NCI-H1417 (cell line): ENCODE measurements at regions not wholly inside any gene's neighbourhood (a gene's known extent, or its start where the extent isn't known, plus 50 kb on each side); places are given as distances from the start of the nearest gene placed in this dataset.
A peak's percentile ranks its signal among the peaks of the same experiment; 100 is the strongest.
"Not testable (repeated sequence)": the region's sequence is repeated elsewhere in the genome, so short reads cannot be mapped to it uniquely, and the experiment has no call there.

Experiments used
- DNase-seq, 3 experiments: peaks; one replicate each; lab custom pipeline; 2025; lab: John Stamatoyannopoulos, UW

DNA sequence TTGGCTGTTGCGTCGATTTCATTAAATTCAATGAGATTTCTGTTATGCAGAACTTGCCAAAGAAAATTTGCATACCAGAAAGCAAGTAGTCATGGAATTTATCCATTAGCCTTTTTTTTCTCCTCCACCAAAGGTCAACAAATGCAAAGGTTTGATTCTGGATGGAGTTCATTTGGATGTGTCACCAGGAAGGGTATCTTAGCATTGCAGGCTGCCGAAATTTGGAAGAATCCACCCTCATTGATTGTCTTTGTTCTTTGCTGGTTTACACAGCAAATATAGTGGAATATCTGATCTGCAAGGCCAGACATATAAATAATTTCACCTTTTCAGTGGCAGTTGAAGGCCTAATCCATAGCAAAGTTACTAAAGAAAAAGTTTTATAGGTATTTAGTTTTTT, 229.4 kb upstream of the SLC35B3 start:
- no peak for DNase-seq

DNA sequence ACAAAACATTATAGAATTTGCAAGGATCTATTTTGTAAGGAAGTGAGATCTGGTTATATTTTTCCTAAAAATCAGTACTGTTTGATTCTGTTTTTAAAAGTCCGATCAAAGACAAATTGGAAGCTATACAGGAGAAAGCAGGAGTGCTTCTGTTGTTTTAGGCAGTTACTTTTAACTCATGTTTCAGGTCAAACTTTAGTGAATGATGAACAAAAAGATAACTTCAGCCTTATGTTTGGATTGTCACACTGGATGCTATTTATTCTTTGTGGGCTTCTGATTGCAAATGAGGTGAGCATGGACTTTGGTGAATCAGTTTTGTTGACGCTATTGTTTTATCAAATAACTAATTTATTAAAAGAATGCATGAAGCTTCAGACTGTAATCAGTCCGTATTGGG, 228.7 kb upstream of the SLC35B3 start:
- no peak for DNase-seq

DNA sequence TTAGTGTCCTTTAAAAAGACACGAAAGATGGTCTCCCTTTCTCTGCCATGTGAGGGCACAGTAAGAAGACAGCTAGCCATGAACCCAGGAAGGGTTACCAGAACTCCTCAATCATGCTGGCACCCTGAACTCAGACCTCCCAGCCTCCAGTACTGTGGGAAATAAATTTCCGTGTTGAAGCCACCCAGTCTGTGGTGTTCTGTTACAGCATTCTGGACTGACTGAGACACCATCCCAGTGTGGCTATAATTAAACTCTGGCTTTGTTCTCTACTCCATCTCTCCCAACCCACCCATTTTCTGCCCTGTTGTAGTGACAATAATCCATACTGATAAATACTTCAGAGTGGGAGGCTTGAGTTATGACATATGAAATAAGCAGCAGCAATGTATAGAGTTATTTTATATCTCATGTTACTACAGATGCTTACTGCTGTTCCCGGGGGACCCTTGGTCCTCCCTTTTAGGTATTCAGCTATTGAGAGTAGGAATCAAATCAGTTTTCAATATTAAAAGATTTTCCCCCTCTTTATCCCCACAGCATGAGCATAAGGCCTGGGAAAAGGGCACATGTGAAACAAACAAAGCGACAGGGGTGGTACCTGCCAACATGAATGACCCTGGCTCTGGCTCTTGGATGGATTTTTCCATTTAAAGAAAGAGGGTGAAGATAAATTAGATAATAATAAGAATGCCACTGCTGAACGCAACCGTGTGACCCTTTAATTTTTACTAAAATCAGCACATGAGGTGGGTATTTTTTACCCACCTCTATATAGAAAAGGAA, 224.3 kb upstream of the SLC35B3 start:
- DNase-seq = no peak

DNA sequence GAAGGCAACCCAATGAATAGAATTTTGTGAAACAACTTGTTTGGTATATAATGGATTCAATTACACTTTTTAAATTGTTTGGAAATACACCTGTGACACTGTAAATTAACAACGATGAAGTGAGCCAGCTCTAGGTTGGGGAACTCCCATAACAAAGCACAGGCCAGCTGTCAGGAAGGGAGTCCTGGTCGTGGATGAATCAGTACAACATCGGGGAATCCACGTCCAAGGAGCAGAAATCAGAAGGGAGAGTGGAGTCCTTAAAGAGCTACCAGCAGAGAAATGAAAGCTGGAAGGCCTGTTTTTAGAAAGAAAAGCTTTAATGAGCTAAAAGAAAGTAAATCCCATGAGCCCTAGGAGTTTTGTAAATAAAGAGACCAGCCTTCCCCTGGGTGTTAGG, 223.1 kb upstream of the SLC35B3 start:
- peak in 2 of 3 experiments; percentile 39 to 47 for DNase-seq

DNA sequence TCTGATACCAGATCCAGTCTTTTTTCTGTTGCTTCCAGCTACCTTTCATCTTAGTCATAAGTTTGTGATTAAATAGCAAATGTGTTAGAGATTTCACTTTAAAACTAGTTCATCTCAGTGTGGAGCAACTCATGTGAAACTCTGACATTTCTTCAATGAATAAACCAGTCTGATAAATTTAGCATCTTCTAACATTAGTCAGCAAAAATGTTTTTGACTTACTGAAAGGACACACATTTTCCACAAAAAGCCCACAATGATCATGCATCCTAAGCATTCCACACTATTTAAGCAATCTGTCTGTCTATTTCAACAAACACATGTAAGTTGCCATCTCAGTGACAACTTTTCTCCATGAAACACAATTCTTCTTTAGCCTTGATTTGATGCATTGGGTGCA, 222.2 kb upstream of the SLC35B3 start:
- no peak for DNase-seq

DNA sequence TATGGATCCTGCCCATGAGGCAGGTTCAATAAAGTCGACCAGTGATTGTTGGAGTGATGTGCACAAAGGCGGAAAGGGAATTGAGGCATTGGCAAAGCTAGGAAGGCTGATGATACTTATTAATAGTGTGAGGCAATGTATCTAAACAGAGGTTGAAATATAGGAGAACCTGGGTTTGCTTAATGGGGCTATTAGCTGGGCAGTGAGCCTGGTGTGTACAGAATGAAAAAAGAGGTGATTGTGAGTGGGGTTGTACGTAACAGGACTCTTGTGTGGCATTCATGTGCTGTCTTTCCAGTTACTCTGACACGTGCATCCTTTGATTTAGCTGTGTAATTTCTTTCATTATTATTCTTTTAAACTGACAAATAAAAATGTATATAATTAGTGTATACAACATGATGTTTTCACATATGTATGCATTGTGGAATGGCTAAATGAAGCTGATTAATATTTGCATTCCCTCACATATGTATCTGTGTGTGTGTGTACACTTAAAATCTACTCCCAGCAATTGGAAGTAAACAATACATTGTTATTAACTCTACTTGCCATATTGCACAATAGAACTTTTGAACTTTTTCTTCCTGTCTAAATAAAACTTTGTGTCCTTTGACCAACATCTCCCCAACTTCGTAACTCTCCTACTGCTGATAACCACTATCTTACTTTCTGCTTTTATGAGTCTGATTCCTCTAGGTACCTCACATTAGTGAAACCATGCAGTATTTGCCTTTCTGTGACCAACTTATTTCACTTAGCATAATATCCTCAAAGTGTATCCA, 220.5 kb upstream of the SLC35B3 start:
- DNase-seq = no peak

DNA sequence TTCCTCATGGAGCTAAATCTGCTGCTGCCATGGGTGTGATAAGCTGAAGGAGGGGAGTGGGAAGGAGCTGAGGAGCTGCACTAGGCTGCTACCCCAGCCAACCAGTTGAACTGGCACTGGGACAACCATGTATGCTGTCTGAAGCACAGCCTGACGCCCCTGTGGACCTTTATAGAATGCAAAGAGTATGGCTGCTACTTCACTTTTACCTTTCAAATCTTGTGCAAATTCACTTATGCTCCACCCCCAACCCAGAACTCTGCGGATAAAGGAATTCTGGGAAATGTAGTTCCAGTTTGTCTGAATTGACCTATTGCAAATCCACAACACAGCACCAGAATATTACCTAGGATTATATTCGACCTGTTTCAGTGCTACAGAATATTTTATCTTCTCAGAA, 217.4 kb upstream of the SLC35B3 start:
- no peak for DNase-seq

DNA sequence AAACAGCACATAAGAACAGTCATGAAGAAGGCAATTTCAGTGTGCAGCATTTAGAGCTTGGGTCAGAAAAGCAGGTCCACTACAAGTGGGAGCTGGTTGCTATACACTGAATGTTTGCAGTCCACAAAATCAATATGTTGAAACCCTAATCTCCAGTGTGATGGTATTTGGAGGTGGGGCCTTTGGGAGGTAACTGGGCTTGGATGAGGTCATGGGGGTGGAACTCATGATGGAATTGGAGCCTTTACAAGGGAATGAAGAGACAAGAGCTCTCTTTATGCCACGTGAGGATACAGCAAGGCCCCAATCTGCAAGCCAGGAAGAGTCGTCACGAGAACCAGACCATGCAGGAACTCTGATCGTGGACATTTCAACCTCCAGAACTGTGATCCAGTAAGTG, 216.7 kb upstream of the SLC35B3 start:
- DNase-seq = no peak

DNA sequence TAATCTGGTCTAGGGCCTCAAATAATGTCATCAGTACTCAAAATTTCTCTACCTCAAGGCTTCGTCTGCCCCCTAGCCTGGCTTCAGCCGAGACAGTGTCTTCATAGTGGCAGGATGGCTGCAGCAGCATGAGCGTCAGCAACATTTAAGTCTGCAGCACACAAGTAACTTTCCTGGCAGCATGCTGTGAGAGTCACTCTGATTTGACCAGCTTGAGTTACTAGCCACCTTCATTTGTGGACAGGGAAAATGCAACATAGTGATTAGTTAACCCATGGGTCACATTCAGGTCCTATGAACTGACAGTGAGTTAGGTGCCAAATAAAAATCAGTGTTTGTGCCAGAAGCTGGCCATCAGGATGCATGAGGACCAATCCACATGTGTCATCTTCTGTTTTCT, 209.9 kb upstream of the SLC35B3 start:
- no peak for DNase-seq

DNA sequence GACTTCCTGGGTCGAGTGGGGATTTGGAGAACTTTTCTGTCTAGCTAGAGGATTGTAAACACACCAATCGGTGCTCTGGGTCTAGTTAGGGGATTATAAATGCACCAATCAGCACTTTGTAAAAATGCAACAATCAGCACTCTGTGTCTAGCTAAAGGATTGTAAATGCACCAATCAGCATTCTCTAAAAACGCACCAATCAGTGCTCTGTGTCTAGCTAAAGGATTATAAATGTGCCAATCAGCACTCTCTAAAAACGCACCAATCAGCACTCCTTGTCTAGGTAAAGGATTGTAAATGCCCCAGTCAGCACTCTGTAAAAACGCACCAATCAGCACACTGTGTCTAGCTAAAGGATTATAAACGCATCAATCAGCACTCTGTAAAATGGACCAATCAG, 209.0 kb upstream of the SLC35B3 start:
- DNase-seq = no peak

DNA sequence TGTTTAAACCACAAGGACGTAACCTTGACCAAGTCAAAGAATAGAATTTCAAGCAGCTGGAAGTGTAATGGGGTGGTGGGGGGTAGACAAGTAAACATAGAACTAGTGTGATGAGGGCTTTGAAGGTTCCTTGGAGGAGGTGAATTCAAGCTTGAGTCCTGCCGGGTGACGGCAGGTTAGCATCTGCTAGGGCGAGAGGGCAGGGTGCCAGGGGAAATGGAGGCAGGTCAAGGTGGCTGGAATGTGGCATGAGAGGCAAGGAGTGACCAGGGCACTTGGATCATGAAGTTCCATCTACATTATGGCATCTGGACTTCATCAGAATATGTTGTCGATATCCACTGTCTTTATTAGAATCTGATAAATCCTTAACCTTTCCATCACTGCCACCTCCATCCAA, 207.5 kb upstream of the SLC35B3 start:
- DNase-seq = no peak

DNA sequence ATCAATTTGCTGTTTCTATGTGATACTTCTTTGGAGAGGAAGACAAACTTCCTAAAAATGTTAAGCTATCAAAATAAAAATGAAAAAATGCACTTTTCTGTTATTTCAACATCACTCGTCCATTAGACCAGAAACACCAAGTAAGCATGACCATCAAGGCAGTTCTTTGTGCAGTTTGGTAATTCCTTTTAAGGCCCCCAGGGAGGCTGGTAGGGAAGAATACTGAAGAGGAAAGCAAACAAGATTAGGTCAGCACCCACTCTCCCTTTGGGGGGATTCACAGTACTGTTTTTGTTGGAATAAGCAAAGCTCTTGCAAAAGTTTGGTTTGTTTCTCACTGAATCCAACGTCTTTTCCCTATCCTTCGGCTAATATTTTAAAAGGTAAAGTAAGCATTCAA, 206.8 kb upstream of the SLC35B3 start:
- DNase-seq = no peak

DNA sequence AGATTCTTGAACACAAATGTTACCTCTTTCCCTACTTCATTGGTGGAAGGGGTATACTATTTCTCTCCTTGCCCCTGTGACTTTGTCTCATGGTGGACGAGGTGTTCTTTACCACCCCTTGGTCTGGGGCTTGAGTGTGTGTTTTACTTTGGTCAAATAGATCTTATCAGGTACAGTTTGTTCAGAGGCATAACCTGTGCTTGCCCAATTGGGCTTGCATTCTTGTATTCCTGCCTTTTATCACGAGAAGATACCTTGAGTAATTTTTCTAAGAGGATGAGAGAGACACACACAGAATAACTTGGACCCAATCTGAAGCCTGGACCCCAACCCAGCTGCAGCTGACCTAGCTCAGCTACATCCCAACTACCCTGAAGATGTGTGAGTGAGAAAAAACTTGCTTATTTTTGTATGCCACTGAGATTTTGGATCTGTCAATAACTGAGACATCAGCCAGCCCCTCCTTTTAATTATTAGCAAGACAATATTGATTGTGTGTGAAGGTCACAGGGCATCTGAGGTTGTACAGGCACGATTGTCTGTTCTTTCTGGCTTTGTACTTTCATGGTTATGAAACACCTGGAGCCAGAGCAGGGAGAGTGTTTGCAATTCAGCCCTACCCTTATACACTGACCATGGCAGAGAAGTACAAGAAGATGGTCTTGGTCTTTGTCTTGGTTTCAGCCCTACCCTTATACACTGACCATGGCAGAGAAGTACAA, 204.7 kb upstream of the SLC35B3 start:
- no peak for DNase-seq

DNA sequence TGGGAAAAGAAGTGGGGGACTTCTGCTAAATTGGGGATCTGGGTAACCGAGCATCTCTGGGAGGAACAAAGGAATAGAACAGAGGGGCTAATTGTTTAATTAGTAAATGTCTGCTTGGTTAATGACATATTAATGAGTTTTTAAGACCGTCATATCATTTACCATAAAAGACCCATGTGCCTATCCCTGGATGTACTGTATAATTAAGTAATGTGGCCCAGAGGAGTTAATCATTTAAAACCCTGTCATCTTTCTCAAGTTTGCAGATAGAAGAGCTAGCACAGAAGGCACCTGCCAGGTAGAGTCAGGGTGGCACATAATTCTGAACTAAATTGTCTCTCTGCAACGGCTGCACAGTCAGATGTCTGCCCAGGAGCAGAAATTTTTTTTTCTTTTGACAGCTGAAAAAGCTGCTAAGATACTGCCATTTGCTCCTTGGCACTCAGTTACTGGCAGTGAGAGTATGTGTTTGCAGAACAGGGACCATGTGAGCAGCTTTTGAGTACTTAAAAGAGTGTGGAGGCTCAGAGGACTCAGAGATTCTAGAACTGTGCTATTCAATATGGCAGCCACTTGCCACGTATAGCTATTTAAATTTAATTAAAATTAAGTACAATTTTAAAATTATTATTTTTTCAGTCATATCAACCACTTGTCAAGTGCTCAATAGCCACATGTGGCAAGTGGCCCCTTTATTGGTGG, 202.7 kb upstream of the SLC35B3 start:
- peak in 2 of 3 experiments; percentile 8 to 56 for DNase-seq

DNA sequence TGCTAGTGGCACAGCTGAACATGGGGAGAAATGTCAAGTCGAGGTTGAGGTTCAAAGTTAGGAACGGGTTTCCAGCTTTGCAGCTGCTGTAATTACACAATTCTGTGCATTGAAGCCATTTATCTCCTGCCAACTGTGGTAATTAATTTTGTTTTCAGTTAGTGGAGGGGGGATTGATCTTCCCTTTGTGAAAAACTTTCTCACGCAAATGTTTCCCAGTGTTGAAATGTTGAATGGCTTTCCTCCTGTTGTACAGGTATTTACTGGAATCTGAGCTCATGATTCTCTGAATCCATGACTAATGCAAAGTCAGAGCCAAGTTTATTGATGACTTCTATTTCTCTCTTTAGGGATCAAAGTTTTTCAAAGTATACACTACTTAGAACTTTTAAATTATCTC, 198.4 kb upstream of the SLC35B3 start:
- no peak for DNase-seq

DNA sequence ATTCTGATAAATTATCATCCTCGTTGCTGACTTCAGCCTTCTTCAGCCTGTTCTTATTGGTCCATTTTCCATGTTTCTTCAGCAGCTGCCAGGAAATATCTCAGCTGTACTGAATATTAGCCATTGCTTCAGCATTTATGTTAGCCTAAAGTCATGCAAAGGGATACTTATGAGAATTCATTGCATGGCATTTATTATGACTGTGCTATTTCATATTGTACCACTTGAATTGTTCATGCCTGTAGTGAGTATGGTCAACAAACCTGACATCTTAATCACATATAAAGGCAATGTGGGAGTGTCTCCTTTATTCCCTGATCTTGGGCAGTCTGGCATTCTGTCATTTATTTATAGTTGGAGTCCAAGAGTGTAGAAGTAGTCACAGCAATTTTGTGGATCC, 193.4 kb upstream of the SLC35B3 start:
- DNase-seq = no peak

DNA sequence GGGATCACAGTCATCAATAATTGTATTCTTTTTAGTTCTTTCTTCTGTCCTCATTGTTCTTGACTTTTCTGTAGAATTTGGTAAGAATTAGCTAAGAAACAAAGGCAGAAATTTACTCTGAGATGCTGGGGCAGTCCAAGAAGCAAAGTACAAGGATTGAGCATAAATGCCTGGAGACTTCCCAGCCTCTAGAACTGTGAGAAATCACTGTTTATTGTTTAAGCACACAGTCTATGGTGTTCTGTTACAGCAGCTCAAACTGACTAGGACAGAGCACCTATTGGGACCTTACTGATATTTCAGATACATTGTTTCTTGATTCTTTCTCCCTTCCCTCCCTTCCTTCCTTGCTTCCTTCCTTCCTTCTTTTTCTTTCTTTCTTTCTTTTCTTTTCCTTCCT, 192.7 kb upstream of the SLC35B3 start:
- no peak for DNase-seq

DNA sequence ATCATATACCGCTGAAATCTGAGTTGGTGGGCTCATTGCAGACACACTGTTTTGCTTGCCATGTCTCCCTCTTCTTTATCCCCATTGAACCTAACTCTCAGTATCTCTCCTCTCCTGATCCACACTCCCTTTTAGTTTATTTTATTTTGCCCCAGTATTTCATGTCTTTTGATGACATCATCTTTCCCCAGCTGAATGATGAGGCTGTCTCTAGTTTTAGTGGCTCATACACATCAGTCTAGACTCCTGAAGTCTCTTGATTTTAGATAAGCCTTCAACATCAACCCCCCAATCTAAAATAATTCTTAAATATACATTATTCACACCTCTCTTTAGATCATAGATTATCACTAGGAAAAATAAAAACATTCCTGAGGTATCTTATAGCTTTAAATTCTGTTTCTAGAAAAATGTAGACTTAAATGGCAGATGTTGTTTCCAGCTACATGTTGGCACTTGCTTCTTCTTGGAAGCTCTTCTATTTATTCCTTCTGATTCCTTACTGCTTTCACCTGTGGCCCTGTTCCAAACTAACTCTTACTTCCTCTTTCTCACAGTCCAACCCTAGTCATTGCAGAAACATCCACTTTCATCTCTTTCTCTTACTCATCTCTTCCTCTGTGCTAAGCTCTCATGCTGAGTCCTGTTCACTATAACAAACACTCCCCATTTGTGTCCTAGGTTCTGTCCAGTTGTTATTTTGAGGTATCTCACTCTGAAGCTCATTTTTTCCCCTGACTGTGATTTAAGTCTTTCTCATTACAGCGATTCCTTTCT, 191.9 kb upstream of the SLC35B3 start:
- DNase-seq = no peak

DNA sequence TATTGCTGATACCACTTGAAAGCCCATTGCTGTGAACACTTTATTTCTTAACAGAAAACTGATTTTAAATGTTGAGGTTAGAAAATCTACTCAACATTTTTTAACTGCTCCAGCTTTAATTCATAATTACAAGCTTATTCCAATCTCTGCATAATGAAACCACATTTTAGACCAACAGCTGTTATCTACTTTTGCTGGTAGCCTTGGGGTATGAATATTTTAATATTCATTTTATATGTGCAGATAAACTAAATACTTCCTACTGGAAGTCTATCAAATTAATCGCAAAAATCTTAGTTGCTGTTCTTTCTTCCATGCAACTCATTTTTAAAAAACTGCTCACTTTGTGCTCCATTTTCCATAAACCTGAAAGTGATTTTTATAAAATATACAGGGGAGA, 189.3 kb upstream of the SLC35B3 start:
- no peak for DNase-seq

DNA sequence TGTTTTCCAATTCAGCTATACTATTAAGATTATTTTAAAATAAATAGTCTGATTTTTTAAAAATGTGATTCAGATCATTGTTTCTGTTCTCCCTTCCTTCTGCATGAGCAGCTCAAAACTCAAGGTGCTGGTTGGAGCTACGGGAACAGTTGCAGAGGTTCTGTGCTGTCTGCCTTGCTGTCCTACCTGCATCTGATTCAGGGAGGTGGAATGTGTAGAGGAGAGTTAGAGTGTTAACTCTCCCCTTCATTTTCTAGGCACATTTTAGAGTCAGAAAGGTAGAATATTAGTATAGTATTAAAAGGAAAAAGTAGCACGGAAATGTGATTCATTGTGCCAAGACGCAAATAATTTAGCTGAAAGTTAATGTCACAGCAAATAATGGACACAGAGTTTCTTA, 188.1 kb upstream of the SLC35B3 start:
- no peak for DNase-seq

DNA sequence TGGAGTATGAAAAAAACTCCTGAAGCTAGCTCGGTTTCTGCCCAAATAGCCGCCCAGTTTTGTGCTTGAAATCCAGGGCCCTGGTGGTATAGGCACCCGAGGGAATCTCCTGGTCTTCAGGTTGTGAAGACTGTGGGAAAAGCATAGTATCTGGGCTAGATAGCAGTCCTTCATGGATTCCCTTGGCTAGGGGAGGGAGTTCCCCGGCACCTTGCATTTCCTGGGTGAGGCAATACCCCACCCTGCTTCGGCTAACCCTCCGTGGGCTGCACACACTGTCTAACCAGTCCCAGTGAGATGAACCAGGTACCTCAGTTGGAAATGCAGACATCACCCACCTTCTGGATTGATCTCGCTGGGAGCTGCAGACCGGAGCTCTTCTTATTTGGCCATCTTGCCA, 184.5 kb upstream of the SLC35B3 start:
- no peak for DNase-seq

DNA sequence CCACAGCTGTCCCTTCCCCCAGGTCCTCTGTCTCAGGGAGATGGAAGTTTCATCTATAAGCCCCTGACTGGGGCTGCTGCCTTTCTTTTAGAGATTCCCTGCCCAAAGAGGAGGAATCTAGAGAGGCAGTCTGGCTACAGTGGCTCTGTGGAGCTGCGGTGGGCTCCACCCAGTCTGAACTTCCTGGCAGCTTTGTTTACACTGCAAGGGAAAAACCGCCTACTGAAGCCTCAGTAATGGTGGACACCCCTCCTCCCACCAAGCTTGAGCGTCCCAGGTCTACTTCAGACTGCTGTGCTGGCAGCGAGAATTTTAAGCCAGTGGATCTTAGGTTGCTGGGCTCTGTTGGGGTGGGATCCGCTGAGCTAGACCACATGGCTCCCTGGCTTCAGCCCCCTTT, 184.1 kb upstream of the SLC35B3 start:
- DNase-seq = not testable (repeated sequence)
